Panc1 (cell line): ENCODE measurements at regions not wholly inside any gene's neighbourhood (a gene's known extent, or its start where the extent isn't known, plus 50 kb on each side); places are given as distances from the start of the nearest gene placed in this dataset.

ENCODE experiments used
- CTCF ChIP-seq: fragments of 450-650 bp; IDR thresholded peaks from 2 replicates; pipeline ENCODE4 v1.5.1; 2017; ENCODE audit warnings: mild to moderate bottlenecking
- SIN3A ChIP-seq: IDR thresholded peaks from 2 replicates; pipeline ENCODE4 v1.6.1; 2012; ENCODE audit warnings: low read depth, mild to moderate bottlenecking, low read length, moderate library complexity, borderline replicate concordance; ENCODE audit not compliant: insufficient read depth

- TF ChIP-seq CTCF (no peak), SIN3A (no peak)
These were observed 86.2 kb downstream of the TEX29 start for GRCh38 chr13:111406636-111407035.
